GM21723 (cell line): ENCODE measurements at regions not wholly inside any gene's neighbourhood (a gene's known extent, or its start where the extent isn't known, plus 50 kb on each side); places are given as distances from the start of the nearest gene placed in this dataset.

Experiments used
- ATAC-seq: cut with Tn5 transposase; IDR thresholded peaks from one replicate; pipeline ENCODE4 v1.9.1; 2021; ENCODE audit warnings: mild to moderate bottlenecking, moderate library complexity; ENCODE audit not compliant: unreplicated experiment

- ATAC-seq: no peak
These were observed 494.1 kb downstream of the CENPC start for GRCh38 chr4:67051000-67051789.

DNA sequence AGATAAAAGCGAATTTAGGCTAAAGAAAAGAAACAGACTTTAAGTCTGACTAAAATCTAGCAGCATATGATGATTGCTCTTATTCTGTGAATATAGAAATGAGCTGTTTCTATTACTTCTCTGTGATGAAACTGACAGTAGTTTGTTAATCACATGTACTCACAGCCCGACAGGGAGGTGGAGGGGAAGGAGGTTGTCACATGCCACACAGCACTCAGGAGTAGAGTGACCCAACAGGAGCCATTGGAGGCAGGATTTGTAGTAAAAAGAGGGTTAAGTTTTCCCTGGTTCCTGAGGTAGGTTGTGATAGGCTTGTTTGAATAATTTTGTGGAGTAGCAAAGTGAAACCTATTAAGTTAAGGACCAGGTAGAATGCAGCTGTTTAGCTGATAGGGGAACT, 495.9 kb downstream of the CENPC start:
- ATAC-seq: no peak

- no peak for ATAC-seq
These were observed 496.8 kb downstream of the CENPC start for GRCh38 chr4:67048530-67048929.

DNA sequence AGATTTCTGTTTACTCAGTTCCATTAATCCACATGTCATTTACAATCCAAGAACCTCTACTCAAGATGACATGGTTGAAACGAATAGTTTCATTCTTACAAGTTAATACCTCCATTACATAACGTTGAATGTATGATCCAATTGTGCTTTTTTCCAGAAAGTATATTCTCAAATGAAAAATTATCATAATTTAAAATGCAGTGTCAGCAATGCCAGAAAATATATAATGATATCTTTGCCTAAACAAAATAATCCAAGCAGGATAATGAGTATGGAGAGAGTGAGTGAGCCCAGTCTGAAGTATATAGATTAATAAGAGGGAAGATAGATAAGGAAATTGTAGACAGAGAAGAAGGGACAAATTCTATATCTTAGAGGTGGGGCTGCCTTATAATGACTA, 505.0 kb downstream of the CENPC start:
- ATAC-seq: no peak

DNA sequence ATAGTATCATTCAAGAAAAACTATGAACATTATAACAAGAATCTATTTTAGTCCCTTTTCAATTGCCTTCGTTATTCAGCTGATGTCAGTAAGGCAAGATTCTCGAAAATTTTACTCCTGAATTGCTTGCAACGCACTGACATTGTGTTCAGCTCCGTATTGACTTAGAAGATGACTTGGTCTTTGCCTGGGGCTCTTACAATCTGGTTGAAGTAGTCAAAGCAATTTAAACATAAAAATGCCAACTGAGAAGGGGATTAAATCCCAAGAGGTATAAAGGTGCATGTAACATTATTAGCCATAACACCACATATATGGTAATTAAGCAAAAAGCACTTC, 507.1 kb downstream of the CENPC start:
- ATAC-seq: no peak

DNA sequence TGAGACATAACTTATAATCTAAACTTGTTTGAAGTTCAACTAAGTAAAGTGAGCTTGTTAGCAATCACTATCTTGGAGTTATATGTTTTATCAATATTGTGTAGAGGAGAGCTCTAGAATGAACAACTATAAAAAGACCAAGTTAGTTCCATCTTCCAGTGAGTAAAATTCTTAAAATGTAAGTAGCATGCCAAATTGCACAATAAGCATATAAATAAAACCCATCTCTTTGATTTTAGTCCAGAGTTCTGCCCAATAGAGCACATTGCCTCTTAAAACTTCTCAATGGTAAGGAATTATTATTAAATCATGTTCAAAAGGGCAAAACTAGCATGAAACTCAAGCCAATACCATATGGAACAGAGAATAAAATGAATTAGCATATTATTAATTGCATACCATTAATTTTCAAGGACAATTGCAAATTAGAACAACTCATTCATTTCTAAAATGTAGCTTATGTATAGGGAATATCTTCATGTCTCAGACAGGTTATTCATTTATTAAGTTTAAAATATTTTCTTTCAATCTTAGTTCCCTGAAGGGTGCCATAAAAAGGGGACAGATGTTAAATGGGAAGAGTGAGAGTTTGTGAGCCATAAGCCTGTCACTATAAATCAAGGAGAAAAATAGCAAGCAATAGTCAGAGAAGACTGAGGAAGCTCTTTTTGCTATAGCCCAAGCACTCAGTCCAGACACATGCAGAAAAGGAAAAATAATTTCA, 507.6 kb downstream of the CENPC start:
- no peak for ATAC-seq

DNA sequence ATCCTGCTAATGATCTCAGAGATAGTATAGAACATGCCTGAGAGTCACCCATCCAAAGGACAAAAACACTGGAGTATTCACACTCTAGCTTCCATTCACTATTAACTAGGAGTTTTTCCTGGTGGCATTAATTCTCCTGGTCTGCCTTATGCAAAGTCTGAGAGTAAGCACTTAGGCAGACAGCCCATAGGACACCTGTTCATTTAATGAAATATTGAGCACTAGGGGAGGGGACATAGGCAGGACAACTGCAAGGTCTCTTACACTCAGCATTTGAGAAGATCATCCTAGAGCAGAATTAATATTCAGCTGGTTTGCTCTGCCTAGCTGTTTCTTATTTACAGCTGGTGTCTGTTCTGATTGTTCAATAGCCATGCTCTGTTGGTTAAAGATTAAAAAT, 508.5 kb downstream of the CENPC start:
- no peak for ATAC-seq

DNA sequence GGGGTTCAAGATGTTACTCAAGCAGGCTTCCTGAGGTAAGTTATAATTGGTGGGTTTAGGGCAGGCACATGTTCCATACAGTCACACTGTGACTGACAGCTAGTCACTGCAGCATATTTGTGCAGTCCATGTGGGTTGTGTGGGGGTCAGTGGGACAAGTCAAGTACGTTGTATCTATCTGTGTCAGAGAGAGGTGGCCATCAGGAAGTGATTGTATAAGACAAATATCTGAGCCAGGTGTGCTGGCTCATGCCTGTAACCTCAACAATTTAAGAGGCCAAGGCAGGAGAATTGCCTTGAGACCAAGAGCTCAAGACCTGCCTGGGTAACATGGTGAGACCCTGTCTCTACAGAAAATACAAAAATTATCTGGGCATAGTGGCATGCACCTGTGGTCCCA, 509.3 kb downstream of the CENPC start:
- ATAC-seq: no peak

DNA sequence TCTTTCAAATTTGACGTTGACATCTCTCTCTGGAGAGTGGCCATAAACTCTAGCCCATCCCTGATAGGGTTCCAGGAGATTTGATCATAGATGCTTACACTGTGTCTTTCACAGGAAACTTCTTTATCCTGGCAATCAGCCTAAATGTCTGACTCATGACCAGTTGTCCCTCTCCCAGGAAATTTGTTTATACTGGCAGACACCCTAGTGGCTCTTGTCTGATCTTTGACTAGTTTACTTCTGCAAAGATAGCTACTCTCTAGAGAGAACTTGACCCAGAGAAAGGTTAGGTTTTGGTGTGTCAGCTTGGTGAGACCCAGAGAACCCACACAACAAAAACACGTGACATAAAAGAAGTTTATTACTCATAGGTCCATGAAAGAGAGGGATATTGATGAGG, 509.8 kb downstream of the CENPC start:
- ATAC-seq: no peak

- no peak for ATAC-seq
These were observed 514.7 kb downstream of the CENPC start for GRCh38 chr4:67030636-67031035.

DNA sequence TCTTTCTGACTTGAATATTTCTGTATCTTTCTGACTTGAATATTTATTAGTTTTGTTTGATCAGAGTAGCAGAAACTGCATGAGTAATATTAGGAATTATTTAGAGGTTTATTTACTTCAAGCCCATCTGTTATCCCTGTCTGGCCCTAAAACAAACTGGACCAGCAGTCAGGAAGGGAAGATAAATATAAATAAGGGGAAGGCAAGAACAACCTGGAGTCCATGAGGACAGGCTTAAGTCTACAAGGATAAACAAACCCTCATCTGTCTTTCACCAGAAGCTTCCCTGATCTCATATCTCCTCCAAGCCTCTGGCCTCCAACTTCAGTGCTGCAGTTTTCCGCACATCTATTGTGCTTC, 524.9 kb downstream of the CENPC start:
- ATAC-seq: no peak

- no peak for ATAC-seq
These were observed 525.4 kb downstream of the CENPC start for GRCh38 chr4:67019686-67020437.

GRCh38 chr4:67014592-67014991, 530.7 kb downstream of the CENPC start:
- ATAC-seq: no peak

- no peak for ATAC-seq
These were observed 538.5 kb downstream of the CENPC start for GRCh38 chr4:67006791-67007190.

- ATAC-seq: no peak
These were observed 553.8 kb downstream of the CENPC start for GRCh38 chr4:66991521-66991920.

DNA sequence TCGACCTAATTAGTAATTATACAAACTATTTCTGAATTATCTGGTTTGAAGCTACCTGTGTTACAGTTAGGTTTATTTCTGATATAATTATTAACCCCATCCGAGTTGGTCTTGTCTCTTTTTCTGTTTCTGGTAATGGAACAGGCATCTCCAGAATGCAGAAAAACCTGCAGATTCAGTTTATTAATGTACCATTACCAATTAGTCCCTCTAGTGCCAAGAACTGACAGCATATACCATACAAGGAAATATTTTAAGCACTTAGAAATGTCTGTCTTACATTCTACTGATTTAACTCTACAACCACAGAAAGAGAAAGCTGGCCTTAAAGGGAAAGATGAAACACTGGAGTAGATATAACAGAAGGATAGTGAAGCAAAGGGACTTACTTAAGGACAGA, 570.6 kb downstream of the CENPC start:
- ATAC-seq: no peak

- ATAC-seq: no peak
These were observed 573.2 kb downstream of the CENPC start for GRCh38 chr4:66972087-66972486.

DNA sequence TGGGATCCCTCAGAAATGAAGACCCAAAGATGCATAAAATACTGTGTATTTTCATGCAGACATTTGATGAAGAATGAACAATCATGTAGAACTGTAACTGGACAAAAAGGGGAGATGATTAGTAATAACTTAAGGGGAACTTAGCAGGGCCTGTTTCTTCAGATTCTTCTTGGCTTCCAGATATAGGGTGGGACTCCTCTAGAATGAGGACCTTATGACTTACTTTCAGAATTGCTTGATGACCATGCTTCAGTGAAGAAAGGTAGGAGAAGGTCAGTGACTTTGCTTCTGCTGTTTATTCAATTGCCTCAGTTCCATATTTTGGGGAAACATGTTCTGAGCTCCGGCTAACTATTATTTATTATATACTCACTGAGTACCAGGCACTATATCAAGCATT, 580.8 kb downstream of the CENPC start:
- no peak for ATAC-seq

GRCh38 chr4:66963084-66963483, 582.2 kb downstream of the CENPC start:
- no peak for ATAC-seq

DNA sequence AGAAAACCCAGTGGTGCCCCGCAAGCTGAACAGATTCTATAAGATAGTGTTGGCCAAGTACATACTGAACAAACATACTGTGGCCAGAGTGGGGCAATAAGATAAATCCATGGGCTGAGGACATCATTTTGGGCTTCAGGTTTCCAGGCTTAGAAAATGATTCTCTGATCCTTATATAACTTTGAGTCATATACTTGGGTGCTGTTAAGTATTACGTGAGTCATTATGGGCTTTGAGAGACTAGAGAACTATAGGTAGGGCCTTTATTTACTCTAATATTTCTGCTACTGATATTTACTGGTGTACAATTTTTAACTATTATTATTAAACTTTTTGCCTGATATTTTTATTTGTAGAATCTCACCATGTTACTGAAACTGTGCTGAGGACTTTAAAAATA, 586.1 kb downstream of the CENPC start:
- ATAC-seq: no peak

DNA sequence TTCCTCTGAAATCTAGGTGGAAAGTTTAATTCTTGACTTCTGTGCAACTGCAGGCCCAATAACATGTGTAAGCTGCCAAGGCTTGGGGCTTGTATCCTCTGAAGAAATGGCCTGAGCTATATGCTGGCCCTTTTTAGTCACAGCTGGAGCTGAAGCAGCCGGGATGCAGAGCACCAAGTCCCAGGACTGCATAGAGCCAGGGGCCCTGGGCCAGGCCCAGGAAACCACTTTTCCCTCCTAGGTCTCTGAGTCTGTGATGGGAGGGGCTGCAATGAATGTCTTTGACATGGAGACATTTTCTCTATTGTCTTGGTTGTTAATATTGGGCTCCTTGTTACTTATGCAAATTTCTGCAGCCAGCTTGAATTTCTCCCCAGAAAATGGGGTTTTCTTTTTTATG, 588.5 kb downstream of the CENPC start:
- no peak for ATAC-seq

DNA sequence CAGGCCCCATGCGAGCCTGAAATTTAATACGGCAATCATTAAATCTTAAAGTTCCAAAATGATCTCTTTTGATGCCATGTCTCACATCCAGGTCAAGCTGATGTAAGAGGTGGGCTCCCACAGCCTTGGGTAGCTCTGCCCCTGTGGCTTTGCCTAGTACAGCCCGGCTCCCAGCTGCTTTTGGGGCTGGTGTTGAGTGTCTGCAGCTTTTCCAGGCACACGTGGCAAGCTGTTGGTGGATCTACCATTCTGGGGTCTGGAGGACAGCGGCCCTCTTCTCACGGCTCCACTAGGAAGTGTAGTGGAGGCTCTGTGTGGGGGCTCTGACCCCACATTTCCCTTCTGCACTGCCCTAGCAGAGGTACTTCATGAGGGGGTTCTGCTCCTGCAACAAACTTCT, 588.9 kb downstream of the CENPC start:
- ATAC-seq: no peak
